ENCODE measurements at regions not wholly inside any gene's neighbourhood (a gene's known extent, or its start where the extent isn't known, plus 50 kb on each side); places are given as distances from the start of the nearest gene placed in this dataset.

- DNase-seq (no peak), ATAC-seq (ENCODE audit: poor library complexity) (no peak)
- intact Hi-C loops (cut with DNase I): no loop called here
Observed at GRCh38 chr18:69109686-69110085, 291.0 kb upstream of the DOK6 start.

- DNase-seq (no peak), ATAC-seq (ENCODE audit: poor library complexity) (no peak)
- intact Hi-C loops (cut with DNase I): no loop called here
Observed at GRCh38 chr18:69120833-69121232, 279.9 kb upstream of the DOK6 start.

- ATAC-seq (ENCODE audit: poor library complexity) (no peak), DNase-seq (no peak)
- intact Hi-C loops (cut with DNase I): no loop called here
Observed at GRCh38 chr18:69123421-69123820, 277.3 kb upstream of the DOK6 start.

- ATAC-seq (ENCODE audit: poor library complexity): peak; percentile 53
- intact Hi-C loops (cut with DNase I): no loop called here
Observed at GRCh38 chr18:69127873-69128500, 272.7 kb upstream of the DOK6 start.

GRCh38 chr18:69128566-69128965 lies 272.1 kb upstream of the DOK6 start:
- intact Hi-C loops (cut with DNase I): no loop called here
- ATAC-seq (ENCODE audit: poor library complexity) (no peak), DNase-seq (no peak)

More at GRCh38 chr18:69127873-69128500, 272.7 kb upstream of the DOK6 start:
- no peak for DNase-seq

- ATAC-seq (ENCODE audit: poor library complexity) (no peak), DNase-seq (no peak)
- intact Hi-C loops (cut with DNase I): no loop called here
Observed at GRCh38 chr18:69128978-69129377, 271.7 kb upstream of the DOK6 start.

GRCh38 chr18:69138088-69138487 lies 262.6 kb upstream of the DOK6 start:
- ATAC-seq (ENCODE audit: poor library complexity): no peak
- DNase-seq: no peak
- intact Hi-C loops (cut with DNase I): no loop called here

GRCh38 chr18:69143084-69143483 lies 257.6 kb upstream of the DOK6 start:
- intact Hi-C loops (cut with DNase I): no loop called here
- no peak for ATAC-seq (ENCODE audit: poor library complexity)
- no peak for DNase-seq

- DNase-seq (no peak), ATAC-seq (ENCODE audit: poor library complexity) (no peak)
- intact Hi-C loops (cut with DNase I): no loop called here
Observed at GRCh38 chr18:69152436-69152835, 248.3 kb upstream of the DOK6 start.

GRCh38 chr18:69157906-69158305 lies 242.8 kb upstream of the DOK6 start:
- intact Hi-C loops (cut with DNase I): no loop called here
- no peak for DNase-seq
- no peak for ATAC-seq (ENCODE audit: poor library complexity)

- intact Hi-C loops (cut with DNase I): no loop called here
- DNase-seq (no peak), ATAC-seq (ENCODE audit: poor library complexity) (no peak)
Observed at GRCh38 chr18:69158944-69159343, 241.7 kb upstream of the DOK6 start.

GRCh38 chr18:69161383-69162028 lies 239.2 kb upstream of the DOK6 start:
- intact Hi-C loops (cut with DNase I): no loop called here
- peak; percentile 89 for ATAC-seq (ENCODE audit: poor library complexity)
- DNase-seq: no peak

- ATAC-seq (ENCODE audit: poor library complexity) (no peak), DNase-seq (no peak)
- intact Hi-C loops (cut with DNase I): no loop called here
Observed at GRCh38 chr18:69162649-69163048, 238.0 kb upstream of the DOK6 start.

- DNase-seq: no peak
- ATAC-seq (ENCODE audit: poor library complexity): no peak
- intact Hi-C loops (cut with DNase I): no loop called here
Observed at GRCh38 chr18:69172046-69172445, 228.6 kb upstream of the DOK6 start.

GRCh38 chr18:69175681-69176080 lies 225.0 kb upstream of the DOK6 start:
- DNase-seq (no peak), ATAC-seq (ENCODE audit: poor library complexity) (no peak)
- intact Hi-C loops (cut with DNase I): no loop called here

GRCh38 chr18:69176741-69177140 lies 223.9 kb upstream of the DOK6 start:
- ATAC-seq (ENCODE audit: poor library complexity) (no peak), DNase-seq (no peak)
- intact Hi-C loops (cut with DNase I): no loop called here

GRCh38 chr18:69177702-69178101 lies 223.0 kb upstream of the DOK6 start:
- DNase-seq: no peak
- intact Hi-C loops (cut with DNase I): no loop called here
- no peak for ATAC-seq (ENCODE audit: poor library complexity)

- ATAC-seq (ENCODE audit: poor library complexity) (no peak), DNase-seq (no peak)
- intact Hi-C loops (cut with DNase I): no loop called here
Observed at GRCh38 chr18:69186162-69186561, 214.5 kb upstream of the DOK6 start.

GRCh38 chr18:69196336-69196735 lies 204.4 kb upstream of the DOK6 start:
- DNase-seq (no peak), ATAC-seq (ENCODE audit: poor library complexity) (no peak)
- intact Hi-C loops (cut with DNase I): no loop called here

GRCh38 chr18:69205925-69206324 lies 194.8 kb upstream of the DOK6 start:
- DNase-seq (no peak), ATAC-seq (ENCODE audit: poor library complexity) (no peak)
- intact Hi-C loops (cut with DNase I): no loop called here

- intact Hi-C loops (cut with DNase I): no loop called here
- ATAC-seq (ENCODE audit: poor library complexity) (no peak), DNase-seq (no peak)
Observed at GRCh38 chr18:69208545-69208944, 192.1 kb upstream of the DOK6 start.

All from Right ventricle myocardium superior (tissue), 1 donor.